Eye (tissue), 1 donor: ENCODE measurements at regions not wholly inside any gene's neighbourhood (a gene's known extent, or its start where the extent isn't known, plus 50 kb on each side); places are given as distances from the start of the nearest gene placed in this dataset.

Experiments used
- DNase-seq: peaks from one replicate; pipeline ENCODE4 v3.0.0-alpha.2; 2015

DNA sequence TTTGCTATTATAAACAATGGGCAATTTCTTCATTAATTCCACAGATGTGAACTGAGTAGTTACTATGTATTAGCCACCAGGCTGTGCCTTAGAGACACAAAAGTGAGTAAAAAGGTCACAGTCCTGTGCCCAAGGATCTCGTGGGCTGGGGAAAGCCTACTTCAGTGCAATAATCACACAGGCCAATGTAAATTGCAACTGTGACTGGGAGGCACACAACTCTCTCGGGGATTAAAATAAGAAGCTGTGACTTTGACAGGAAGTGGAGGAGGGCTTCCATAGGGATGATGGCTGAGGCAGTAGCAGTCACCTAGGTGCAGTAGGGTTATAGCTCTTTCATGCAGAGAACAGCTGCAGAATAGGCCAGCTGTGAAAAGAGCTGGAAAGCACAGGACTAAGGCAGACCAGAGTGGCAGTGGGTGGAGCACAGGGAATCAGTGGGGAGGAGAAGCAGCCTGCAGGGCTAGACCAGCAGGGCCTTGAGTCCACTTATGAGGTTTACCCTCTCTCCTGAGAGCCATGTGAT is 121.9 kb downstream of the MAB21L3 start:
- peak; percentile 29 for DNase-seq

DNA sequence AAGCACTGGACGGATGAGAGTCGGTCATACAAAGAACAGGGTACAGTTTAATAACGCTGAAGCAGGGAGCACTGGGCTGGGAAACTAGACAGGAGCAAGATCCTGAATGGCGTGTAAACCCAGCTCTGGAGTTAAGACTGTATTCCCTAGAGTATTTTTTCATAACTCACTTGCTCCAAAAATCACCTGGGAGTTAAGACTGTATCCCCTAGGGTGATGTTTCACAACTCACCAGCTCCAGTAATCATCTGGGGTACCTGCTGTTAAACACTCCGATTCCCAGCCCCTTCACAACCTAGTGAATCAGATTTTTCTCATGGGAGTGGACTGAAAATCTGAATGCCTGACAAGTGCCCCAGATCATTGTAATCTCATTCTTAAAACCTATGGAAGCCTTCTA is 123.2 kb downstream of the MAB21L3 start:
- no peak for DNase-seq

DNA sequence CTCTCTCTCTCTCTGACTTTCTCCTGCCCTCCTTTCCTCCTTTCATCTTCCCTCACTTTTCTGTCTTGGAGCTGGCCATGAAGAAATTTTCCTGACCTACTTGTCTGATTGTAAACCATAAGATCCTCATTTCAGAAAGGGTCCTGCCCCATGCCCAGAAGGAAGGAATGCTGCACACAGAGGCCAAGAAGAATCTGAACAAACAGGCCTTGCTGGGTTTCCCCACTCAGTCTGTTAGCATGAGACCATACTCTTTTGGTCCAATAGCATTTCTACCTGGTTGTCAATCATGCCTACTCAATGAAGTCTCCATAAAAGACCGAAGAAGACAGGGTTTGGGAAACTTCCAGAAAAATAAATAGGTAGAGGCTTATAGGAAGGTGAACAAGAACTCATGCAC is 128.7 kb downstream of the MAB21L3 start:
- DNase-seq, result no peak

DNA sequence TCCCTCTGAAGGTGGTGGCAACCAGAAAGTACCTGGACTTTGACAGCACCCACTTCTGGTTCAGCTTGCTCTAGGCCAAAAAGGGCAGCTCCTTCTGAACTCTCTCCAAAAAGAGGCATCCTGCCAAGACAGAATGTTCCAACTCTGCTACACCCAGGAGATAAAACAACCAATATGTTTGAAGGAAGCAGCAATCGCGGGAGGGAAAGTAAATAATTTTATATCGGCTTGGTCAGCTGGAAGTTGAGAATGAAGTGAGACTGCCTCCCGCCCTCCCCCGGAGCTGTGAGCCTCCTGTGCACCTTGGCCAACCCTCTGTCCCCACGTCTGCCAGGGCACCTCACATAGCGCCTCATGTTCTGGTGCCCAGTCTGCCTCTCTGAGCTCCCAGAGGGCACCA is 130.3 kb upstream of the ATP1A1 start:
- DNase-seq, result no peak

DNA sequence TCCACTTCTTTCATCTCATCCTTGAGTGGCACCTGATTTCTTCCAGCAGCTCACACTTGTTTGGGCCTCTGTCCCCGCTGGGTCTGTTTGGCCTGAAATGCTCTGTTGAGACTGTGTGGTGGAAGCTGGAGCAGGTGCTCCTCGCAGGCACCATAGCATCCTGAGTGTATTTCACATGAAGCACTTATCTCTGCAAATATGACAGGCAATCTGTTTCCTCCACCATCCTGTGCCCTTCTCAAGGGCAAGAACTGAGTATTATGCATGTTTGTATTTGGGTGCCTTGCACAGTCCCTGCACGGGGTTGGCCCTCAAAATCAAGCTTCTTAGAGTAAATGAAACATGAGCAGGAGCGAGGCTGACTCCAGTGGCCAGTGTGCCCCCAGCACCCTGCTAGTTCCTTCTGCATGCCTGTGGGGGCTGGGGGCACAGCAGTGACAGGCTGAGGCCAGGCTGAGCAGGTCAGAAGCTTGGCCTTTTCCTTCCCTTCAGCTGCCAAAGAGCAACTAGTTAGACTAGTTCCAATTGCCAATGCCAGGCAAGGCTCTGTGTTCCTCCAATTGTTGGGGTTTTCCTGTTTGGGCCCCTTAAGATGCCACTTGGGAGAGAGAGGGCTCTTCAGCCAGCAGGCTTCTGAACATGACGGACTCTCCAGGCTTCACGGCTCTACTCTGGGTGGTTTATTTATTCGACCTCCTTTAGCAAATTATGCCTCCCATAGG is 129.6 kb upstream of the ATP1A1 start:
- DNase-seq, result no peak

DNA sequence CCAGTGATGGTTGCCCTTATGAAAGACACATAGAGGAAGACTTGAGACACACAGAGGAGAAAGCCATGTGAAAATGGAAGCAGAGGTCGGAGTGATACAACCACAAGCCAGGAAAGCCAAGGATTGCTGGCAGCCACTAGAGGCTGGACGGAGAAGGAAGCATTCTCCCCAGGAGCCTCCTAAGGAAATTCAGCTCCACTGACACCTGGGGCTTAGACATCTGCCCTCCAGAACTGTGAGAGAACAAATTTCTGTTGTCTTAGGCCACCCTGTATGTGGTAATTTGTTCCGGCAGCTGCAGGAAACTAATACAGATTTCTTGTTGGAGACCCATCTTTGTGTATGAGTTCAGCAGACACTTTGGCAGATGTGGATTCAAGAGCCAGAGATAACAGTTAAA is 126.9 kb upstream of the ATP1A1 start:
- DNase-seq, result no peak

DNA sequence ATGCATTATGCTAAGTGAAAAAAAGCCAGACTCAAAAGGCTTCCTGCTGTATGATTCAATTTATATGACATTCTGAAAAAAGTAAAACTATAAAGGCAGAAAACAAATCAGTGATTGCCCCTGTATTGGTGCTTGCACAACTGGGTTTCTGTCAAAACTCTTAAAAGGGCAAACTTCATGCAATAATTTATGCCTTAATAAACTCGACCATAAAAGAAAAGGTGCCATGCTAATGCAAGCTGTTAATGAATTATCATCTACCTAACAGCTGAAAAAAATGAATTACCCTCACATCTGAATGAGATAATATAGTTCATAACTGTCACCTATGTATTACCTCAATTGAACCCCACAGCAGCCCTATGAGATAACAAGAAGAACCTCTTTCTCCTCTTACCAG is 120.8 kb upstream of the ATP1A1 start:
- no peak for DNase-seq

DNA sequence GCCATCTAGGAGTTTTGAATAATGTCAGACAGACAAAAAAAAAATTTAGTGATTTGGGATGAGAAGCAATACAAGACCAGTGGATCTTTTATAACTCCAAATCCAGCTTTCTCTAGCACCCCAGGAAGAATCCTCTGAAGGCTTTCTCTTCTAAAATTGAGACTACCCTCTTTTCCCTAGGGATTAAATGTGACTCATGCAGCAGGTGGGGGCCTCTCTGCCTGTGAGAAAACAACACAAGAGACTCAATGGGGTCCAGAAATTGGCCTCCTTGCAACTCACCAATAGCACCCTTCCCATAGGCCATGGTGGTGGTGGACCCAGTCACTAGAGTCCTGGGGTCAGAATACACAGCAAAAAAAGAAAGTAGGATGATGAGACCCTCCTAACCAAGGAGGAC is 120.3 kb upstream of the ATP1A1 start:
- DNase-seq, result no peak

DNA sequence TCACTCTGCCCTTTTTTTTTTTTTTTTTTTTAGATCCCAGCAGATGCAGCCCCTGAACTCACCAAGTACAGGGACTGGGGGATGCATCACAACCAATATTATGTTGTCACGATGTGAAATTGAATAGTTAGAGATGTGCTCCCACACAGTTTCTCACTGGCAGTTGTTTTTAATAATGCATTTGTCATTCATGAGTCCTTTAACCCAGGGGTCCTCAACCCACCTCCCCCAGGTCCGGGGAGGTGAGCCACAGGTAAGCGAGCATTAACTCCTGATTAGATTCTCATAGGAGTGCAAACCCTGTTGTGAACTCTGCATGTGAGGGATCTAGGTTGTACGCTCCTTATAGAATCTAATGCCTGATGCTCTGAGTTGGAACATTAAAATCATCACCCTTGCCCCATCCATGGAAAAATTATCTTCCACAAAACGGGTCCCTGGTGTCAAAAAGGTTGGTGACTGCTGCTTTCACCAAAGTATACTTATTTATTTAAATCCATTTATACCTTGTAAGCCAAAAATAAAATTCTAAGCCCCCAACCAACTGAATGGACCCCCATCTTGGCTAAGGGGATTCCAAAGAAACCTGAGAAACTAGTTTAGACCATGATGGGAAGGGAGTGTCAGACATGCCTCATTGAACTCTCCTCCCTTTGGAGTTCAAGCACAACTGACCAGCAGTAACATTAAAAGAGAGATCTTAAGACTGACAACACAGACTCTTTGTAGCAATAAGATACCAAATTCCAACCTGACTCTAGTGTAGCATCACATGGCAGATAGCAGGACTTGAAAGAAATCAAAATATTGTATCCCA is 119.3 kb upstream of the ATP1A1 start:
- no peak for DNase-seq

DNA sequence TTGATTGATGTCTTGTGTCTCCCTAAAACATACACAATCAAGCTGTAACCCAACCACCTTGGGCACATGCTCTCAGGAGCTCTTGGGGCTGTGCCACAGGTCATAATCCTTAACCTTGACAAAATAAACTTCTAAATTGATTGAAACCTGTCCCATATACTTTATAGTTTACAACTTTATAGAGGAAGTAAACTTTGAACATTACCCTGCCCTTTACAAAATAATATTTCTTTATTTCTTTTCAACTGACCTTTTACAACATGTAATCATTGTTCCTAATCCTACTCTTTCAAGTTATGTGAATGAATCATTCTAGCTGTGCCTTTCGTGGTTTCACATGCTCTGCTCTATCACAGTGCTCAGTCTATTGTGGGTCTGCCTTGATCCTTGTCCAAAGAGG is 118.3 kb upstream of the ATP1A1 start:
- no peak for DNase-seq

DNA sequence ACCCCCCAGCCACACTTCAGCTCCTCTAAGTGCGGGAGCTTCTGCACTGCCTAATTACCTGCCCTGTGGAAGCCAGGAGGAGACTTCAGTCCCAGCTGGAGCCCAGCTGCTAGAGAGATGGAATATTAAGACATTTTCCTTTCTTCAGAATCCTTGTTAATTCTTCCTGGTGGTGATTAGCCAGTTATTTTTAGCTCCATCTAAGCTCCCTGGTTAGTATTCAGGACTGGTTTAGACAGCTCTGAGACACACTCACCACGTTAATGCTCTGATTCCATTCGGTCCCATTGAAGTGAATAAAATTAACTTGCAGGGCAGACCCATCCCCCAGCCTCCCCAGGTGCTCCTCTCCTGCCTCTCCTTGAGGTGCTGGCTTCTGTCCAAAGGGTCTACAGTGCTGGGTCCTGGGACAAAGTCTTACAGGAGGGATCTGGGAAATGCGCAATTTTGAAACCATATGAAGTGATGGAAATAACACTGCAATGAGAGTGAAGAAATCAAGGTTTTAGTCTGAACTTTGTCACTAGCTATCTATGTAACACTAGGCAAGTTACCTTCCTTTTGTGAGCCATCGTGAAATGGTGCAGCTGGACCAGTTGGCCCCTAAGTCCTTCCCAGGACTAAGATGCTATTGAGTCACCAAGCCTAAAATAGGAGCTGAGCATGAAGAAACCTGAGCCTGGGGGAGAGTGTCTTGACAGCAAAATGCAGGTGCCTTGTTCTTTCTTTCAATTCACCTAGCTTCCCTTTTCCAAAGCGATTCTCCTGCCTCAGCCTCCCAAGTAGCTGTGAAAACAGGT is 117.4 kb upstream of the ATP1A1 start:
- peak; percentile 37 for DNase-seq

DNA sequence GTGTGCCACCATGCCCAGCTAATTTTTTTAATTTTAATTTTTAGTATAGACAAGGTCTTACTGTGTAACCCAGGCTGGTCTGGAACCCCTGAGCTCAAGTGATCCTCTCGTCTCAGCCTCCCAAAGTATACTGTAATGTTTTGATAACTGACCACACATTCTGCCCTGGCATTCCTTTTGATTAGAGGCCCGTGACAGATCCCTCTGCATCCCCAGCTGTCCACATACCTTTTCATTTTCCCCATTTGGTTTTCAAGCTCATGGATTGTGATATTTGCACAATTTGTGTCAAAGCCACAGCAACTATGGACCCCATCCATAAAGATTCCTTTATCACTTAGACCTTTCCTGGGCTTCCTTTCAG is 116.8 kb upstream of the ATP1A1 start:
- DNase-seq, result no peak

DNA sequence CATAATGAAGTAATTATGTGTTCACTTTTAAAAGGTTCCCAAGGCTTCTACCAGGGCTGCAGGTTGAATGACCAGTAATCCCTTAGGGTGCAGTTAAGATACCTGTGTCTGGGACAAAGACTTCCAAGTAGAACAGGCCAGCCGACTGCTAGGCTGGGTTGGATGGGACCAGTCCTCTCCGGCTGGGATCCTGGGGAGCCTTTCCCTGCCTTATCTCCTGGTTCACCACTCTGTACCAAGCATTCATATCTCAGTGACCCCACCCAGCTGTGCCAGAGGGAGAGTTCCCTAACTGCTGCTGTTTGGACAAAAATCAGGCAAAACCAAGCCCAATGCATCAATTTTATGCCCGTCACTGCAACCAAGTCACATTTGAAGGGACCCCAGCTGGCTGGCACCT is 116.2 kb upstream of the ATP1A1 start:
- DNase-seq, result no peak

DNA sequence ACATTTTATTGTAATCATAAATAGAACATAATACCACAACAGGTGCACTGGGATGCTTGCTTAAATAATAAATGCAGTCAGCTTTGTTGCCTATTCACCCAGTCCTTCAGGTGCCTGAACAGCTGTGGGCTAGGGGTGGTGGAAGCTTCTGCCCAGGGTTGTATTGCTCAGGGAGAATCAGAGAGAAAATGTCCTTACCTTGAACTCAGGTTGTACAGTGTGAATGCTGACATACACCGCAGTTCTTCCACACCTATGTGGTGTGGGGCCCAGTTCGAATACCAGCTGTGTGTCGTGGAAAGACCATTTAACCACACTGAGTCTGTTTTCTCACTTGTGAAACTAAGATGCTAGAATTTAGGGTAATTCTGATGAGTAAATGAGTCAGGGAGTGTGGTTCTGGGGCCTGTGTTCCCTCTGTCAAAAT is 115.7 kb upstream of the ATP1A1 start:
- DNase-seq, result no peak

DNA sequence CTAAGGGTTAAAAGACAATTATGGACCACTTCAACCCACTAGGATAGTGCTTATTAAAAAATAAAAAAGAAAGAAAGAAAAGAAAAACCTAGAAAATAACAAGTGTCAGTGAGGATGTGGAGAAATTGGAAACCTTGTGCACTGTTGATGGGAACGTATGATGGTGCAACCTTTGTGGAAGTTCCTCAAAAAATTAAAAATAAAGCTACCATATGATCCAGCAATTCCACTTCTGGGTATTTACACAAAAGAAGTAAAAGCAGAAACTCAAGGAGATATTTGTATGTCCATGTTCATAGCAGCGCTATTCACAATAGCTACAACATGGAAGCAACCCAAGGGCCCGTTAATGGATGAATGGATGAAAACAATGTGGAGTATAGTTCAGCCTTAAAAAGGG is 115.2 kb upstream of the ATP1A1 start:
- no peak for DNase-seq

DNA sequence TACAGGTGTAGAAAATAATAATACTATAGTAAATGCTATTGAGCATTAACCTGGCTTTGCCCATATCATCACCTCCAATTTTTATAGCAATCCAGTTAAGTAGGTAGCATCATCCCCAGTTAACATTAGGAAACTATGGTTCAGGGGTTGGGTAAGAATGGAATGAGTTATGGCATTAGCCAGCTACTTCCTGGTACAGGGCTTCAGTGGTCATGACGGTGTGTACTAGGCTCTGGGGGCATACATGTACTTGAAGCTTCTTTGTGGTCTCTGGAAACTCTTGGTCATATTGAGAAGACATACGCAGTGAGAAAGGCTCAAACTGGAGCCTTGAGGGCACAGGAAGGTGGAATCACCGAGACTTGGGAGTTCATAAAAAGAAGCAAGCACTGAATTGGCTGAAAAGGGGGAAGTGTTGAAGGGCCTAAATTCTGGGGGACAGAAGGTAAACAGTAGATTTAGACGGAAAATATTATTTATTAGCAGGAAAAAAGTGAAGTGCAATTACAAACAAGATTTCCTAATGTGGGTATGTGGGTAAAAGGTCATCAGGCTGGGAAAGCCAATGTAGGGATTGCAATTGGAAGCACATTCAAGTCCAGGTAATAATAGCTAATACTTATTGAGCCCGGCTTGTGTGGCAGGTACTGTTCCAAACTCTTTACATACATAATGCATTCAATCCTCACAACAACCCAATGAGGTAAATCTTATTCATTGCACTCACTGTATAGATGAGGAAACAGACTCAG is 114.2 kb upstream of the ATP1A1 start:
- DNase-seq, result no peak

DNA sequence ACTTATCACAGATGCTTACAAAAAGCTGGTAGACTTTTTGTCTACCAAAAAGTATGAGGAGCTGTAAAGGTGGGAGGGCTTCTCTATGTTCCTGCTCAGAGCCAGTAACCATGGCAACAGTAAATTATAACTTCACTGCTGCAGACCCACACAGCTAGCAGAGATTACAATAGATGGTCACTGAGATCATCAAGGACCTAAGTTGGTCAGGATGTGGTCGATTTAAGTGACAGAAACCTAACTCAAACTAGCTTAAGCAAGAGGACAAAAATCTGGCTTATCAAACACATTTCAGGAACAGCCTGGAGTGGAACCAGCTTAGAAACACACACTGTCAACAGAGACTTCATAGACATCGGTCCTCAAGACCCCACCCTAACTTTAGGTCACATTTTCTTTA is 113.4 kb upstream of the ATP1A1 start:
- no peak for DNase-seq

DNA sequence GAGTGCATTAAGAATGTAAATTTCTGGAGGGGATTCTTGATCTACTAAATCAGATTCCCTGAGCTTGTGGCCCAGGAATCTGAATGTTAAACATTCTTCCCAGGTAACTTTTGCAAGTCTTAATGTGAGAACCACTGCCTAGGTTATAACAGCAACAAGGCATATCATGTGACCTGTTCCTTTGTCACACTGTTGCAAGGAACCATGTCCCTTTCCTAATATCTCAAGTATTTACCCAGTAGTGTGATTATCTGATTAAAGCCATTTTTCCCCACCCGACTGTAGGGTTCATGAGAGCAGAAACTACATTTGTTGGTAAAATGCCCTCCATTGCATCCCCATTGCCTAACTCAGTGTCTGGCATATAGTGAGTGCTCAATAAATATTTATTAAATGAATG is 112.9 kb upstream of the ATP1A1 start:
- DNase-seq, result no peak

DNA sequence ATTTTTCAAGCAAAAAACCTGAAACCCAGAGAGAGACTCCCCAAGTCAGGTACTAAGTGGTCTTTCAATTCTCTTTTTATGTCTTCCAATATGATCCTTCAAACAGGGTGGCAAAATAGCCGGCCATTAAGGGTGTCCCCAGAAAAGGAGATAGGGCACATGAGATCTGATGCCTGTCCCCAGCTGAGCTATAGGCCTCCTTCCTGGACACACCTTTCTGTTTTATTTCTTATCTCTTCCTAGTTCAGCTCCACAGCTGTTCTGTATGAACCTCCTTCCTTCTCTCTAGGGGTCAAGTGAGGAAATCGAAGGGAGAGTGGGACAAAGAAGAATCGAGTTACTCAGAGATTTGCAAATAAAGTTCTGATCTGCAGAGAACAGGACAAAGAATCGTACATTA is 112.4 kb upstream of the ATP1A1 start:
- DNase-seq, result no peak

DNA sequence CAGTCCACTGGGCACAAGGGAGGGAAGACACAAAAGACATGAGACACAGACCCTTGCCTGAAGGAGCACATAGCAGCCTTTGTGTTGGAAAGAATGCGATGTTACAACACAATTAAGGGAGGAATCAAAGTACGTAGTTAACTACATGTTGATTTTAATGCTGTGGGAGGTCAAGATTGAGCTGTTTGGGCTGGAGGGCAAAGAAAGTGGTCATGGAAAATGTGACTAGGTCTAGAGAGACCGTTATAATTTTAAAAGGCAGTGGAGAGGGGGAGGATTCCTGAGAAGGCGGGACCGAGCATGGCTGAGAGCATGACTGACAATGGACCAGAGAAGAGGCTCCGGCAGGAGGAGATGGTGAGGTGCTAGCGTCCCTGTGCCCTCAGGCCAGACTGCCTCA is 111.8 kb upstream of the ATP1A1 start:
- peak; percentile 16 for DNase-seq

DNA sequence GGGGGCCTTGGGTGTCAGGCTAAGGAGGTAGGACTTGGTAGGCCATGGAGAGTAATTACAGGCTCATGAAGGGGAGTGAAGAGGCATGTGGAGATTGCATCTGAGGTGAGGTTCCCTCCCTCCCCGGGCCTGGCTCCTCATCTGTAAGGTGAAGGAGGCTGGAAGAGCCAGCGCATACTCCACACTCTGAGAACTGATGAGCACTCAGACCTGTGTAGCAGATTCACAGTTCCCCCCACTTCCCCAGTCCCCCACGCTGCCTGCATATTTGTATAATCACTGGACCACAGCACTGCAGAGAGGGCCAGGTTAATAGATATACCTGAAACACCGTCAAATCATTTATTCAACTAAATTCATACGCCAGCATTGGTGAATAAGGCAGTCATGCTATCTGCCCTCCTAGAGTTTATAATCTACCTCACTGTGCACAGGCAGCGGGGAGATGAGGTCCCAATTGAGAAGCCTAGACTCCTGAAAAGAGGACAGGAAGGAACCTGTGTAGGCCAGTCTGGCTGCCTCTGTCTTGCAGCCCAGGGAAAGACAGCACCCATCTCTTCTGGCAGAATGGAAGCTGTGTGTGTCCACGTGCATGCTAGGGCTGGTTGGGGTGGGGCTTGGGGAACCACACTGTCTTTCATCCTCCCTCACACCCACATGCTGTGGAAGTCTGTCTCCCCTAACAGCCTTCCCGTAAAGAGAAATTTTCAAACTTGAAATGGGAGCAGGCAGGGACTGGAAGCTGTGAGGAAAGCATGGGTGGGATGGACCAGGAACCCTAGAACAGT is 110.6 kb upstream of the ATP1A1 start:
- no peak for DNase-seq

DNA sequence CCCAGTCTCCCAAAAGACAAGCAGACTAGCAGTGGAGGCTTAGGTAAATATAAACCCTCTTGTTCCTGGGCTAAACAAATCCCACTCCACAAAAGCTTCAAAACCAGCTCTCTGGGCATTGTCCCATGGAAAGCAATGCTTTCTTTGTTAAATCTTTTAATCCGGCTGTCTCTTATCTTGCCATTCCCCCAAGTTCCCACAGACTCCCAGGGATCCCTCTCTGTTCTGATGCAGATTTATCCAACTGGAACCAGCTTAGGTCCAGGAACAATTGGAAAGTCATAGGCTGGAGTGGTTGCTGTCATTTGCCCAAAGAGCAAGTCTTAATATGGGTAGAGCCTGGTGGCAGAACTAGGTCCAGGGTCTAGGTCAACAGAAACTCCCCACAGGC is 110.1 kb upstream of the ATP1A1 start:
- DNase-seq, result no peak
